ENCODE measurements at regions not wholly inside any gene's neighbourhood (a gene's known extent, or its start where the extent isn't known, plus 50 kb on each side); places are given as distances from the start of the nearest gene placed in this dataset.

DNA sequence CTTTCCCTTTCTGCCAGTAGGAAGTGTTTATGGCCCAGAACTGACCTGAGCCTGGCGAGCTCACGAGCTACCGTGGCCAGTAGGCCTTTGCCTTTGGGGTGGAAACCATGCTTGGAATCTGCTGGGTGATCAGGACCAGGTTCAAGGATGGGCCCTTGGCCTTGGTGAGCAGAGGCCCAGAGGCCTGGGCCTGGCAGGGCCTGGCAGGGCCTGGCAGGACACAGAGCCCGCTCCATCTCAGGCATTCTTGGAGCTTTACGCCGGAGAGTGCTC lies 184.8 kb upstream of the RTL1 start:
- TF ChIP-seq, protein P1, sequence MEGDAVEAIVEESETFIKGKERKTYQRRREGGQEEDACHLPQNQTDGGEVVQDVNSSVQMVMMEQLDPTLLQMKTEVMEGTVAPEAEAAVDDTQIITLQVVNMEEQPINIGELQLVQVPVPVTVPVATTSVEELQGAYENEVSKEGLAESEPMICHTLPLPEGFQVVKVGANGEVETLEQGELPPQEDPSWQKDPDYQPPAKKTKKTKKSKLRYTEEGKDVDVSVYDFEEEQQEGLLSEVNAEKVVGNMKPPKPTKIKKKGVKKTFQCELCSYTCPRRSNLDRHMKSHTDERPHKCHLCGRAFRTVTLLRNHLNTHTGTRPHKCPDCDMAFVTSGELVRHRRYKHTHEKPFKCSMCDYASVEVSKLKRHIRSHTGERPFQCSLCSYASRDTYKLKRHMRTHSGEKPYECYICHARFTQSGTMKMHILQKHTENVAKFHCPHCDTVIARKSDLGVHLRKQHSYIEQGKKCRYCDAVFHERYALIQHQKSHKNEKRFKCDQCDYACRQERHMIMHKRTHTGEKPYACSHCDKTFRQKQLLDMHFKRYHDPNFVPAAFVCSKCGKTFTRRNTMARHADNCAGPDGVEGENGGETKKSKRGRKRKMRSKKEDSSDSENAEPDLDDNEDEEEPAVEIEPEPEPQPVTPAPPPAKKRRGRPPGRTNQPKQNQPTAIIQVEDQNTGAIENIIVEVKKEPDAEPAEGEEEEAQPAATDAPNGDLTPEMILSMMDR (IDR thresholded peaks at IDR 0.05; ENCODE audit: extremely low read depth in 1 of 2, insufficient read depth in 1 of 2, low read depth in 1 of 2, low read length in 2 of 2): no peak
- TF ChIP-seq POLR2A (IDR thresholded peaks at IDR 0.05; ENCODE audit: low read depth, low read length): no peak

Data from endothelial cell of umbilical vein (primary cell).